T-helper 2 cell treated with Interferon-gamma antibody and Interleukin-4, amounts not matched to agents 5 μg/mL and 100 μg/mL, for 36 hours (primary cell): ENCODE measurements at regions not wholly inside any gene's neighbourhood (a gene's known extent, or its start where the extent isn't known, plus 50 kb on each side); places are given as distances from the start of the nearest gene placed in this dataset.

Experiments used
- DNase-seq: peaks from one replicate; pipeline ENCODE4 v3.0.0; 2021; ENCODE audit warnings: low spot score
- H3K27ac Mint-ChIP-seq: one replicate; pipeline ENCODE4 v1.8.0; 2021; ENCODE audit warnings: mild to moderate bottlenecking, mixed read lengths
- H3K27me3 Mint-ChIP-seq: one replicate; pipeline ENCODE4 v1.8.0; 2021; ENCODE audit warnings: low read depth, mixed read lengths
- H3K36me3 Mint-ChIP-seq: one replicate; pipeline ENCODE4 v1.8.0; 2021; ENCODE audit warnings: low read depth, mixed read lengths
- H3K4me1 Mint-ChIP-seq: one replicate; pipeline ENCODE4 v1.8.0; 2021; ENCODE audit warnings: low read depth, mixed read lengths
- H3K4me3 Mint-ChIP-seq: one replicate; pipeline ENCODE4 v1.8.0; 2022; ENCODE audit warnings: mild to moderate bottlenecking, moderate library complexity, mixed read lengths
- H3K9me3 Mint-ChIP-seq: one replicate; pipeline ENCODE4 v1.8.0; 2021; ENCODE audit warnings: mixed read lengths

- no peak for DNase-seq
- Mint-ChIP-seq H3K27me3 (peaks cover 2% of the 10 kb centered on the region), H3K9me3 (no peaks in the 10 kb centered on the region), H3K27ac (no peak overlapping the region), H3K4me1 (no peaks in the 10 kb centered on the region), H3K36me3 (no peaks in the 10 kb centered on the region), H3K4me3 (no peak overlapping the region)
Measured at GRCh38 chr2:20565623-20566236, 85.2 kb downstream of the HS1BP3 start.

GRCh38 chr2:20566331-20566730 is 84.6 kb downstream of the HS1BP3 start:
- no peaks in the 10 kb centered on the region for H3K4me1 Mint-ChIP-seq
- DNase-seq: no peak
- peaks cover 2% of the 10 kb centered on the region for H3K27me3 Mint-ChIP-seq
- H3K4me3 Mint-ChIP-seq: no peak overlapping the region
- H3K36me3 Mint-ChIP-seq: no peaks in the 10 kb centered on the region
- no peak overlapping the region for H3K27ac Mint-ChIP-seq
- H3K9me3 Mint-ChIP-seq: no peaks in the 10 kb centered on the region

DNA sequence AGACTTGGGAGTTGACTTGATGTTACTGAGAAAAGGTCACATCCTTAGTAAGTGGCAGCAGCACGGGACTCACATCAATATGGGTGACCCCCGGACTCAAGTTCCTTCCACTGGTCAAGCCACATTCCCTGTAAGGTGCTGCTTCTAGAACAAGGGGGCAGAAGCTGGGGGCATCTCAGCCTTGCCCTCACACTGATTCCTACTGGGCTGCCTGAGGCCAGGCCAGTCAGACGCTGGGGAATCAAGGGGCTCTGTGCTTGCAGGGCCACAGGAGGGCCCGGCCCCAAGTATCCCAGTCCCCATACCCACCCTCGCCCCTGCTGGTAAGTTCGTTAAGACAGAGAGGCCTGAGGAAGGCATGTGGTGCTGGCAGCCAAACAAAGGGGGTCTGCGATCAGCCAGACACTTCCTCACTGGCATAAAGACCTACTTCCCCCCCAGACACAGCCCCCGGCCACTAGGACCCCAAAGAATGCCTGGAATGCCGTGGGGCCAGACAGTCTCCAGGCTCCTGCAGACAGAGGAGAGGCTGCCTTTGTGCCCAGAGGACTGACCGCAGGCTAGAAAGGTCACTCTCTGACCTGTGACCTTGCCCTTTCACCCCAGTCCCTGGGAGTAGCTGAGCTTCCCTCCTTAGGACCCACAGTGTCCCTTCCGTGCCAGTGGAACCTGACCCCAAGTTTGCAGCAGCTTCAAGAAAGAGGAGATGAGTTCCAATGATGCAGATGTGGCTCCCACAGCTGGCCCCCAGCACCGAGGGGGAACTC is 83.6 kb downstream of the HS1BP3 start:
- DNase-seq: no peak
- Mint-ChIP-seq H3K27ac (no peak overlapping the region), H3K9me3 (no peaks in the 10 kb centered on the region), H3K4me3 (no peak overlapping the region), H3K4me1 (peaks cover 6% of the 10 kb centered on the region), H3K27me3 (peaks cover 2% of the 10 kb centered on the region), H3K36me3 (no peaks in the 10 kb centered on the region)
